Fibroblast of lung (primary cell): ENCODE measurements at regions not wholly inside any gene's neighbourhood (a gene's known extent, or its start where the extent isn't known, plus 50 kb on each side); places are given as distances from the start of the nearest gene placed in this dataset.

ENCODE experiments used
- CTCF ChIP-seq, 2 donors: IDR thresholded peaks in 1 of 2; conservative IDR thresholded peaks in 1 of 2; 1 replicate in 1 of 2; 2 replicates in 1 of 2; pipeline ENCODE4 v1.5.1; 2011 to 2012; ENCODE audit warnings: low read length in 2 of 2, control low read depth in 1 of 2, inconsistent platforms in 1 of 2, low read depth in 1 of 2, mild to moderate bottlenecking in 1 of 2
- EZH2 ChIP-seq: IDR thresholded peaks from 2 replicates; pipeline ENCODE4 v1.5.1; 2012; ENCODE audit warnings: low read length, control low read depth, mild to moderate bottlenecking; ENCODE audit errors: missing control alignments

- TF ChIP-seq EZH2: no peak
- TF ChIP-seq CTCF (conservative IDR thresholded peaks at IDR 0.05 in 1 of 2, IDR thresholded peaks at IDR 0.05 in 1 of 2; ENCODE audit: low read depth in 1 of 2, low read length in 2 of 2): no peak
These were observed 823.1 kb downstream of the LIG4 start for GRCh38 chr13:107392205-107392604.
